ENCODE measurements at regions not wholly inside any gene's neighbourhood (a gene's known extent, or its start where the extent isn't known, plus 50 kb on each side); places are given as distances from the start of the nearest gene placed in this dataset.

DNA sequence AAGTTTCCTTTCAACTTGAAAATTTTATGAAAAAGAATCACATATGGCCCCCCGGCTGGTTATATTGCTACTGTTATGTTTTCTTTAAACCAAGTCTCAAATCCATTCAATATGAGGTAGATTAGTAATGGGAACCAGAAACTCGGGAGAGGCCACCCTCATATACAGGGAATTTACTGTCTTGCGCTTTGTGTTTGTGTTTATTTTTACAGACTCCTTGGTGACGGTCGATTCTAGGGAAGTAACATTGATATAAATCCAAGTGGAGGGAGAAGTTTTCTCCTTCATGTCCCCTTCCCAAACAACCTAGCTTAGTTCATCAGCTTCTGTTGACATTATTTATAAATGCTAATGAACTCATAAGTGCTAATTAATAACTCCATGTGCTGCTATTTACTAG lies 163.5 kb upstream of the LMO4 start:
- no peak overlapping the region for H3K27ac ChIP-seq (ENCODE audit: low read depth in 1 of 3, low read length in 2 of 3)
- FAIRE-seq = no peak
- no peaks in the 10 kb centered on the region for H3K4me1 ChIP-seq (ENCODE audit: control insufficient read depth in 3 of 3, insufficient read depth in 2 of 3, low read depth in 1 of 3, low read length in 2 of 3)
- H3K9me3 ChIP-seq (ENCODE audit: control insufficient read depth in 2 of 2, insufficient read depth in 1 of 2, low read depth in 1 of 2, low read length in 1 of 2) = no peaks in the 10 kb centered on the region
- no peak for DNase-seq
- 55 to 67% (median 64%) methylated on average over 5 of the region's 5 CpGs for WGBS, 3 donors
- no peak overlapping the region for H3K4me3 ChIP-seq (ENCODE audit: low read depth in 1 of 3, low read length in 3 of 3)
- no peaks in the 10 kb centered on the region for H3K36me3 ChIP-seq (ENCODE audit: control insufficient read depth in 3 of 3, insufficient read depth in 2 of 3, low read depth in 1 of 3, low read length in 3 of 3)
- H3K27me3 ChIP-seq (ENCODE audit: control insufficient read depth in 3 of 3, insufficient read depth in 3 of 3, low read length in 3 of 3) = no peaks in the 10 kb centered on the region

DNA sequence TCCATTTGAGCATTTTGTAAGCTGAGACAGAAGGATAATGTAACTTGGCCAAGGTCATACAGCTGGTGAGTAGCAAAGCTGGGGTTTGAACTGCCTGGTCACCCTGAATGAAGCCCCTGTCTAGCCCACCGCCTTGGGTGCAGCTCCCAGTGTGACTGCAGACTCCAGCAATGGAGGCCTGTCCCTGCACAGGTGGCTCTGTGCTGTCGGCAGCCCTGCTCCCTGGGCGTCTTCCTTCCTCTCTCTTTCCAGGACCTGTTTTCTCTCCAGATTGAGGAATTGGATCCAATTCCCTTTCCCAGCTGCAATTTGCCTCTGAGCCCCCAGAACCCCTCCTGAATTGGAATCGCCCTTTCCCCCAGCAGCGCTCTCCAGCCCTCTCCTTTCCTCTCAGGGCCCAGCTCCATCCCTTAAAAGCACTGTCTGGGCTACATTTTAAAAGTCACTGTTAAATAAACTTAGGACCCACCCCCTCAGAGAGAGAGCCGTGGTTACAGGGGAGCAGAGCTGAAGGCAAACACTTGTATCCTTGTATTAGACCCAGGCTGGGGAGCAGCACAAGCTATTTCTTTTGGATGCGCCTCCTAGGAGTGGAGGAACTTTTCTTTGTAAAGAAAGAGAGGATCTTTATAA lies 161.4 kb upstream of the LMO4 start:
- WGBS, 3 donors = 77 to 83% (median 81%) methylated on average over 7 of the region's 7 CpGs
- FAIRE-seq = no peak
- no peaks in the 10 kb centered on the region for H3K36me3 ChIP-seq (ENCODE audit: control insufficient read depth in 3 of 3, insufficient read depth in 2 of 3, low read depth in 1 of 3, low read length in 3 of 3)

DNA sequence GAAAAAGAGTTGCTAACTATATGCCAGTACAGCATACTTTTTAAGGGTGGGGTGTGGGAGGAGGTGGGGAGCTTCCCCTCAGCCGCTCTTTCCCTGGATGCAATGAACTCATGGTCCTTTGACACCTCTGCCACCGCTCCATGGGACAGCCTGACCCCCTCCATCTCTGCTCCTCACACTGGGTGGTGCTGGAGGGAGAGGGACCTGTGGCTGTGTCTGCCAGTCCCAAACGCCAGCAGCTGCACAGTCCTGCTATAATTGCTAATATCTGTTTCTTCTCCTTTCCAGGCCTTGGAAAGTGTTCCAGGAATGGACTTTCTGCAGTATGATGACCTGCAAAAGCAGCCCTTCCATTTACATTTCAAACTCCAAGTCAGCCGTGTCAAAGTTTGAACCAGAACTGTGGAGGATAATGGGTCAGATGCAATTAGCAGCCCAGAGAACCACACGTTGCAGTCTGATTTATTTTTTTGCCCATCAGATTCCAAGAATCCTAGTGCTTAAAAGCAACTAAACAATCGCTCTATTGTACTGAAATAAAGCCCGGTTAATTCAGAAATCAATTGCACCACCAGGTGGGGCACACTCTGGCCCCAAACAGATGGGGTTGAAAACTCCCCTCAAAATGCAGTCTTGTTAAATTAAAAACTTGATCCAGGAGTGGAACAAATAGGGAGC lies 160.7 kb upstream of the LMO4 start:
- Histone ChIP-seq H3K4me3 (ENCODE audit: low read depth in 1 of 3, low read length in 3 of 3) (no peak overlapping the region), H3K36me3 (ENCODE audit: control insufficient read depth in 3 of 3, insufficient read depth in 2 of 3, low read depth in 1 of 3, low read length in 3 of 3) (no peaks in the 10 kb centered on the region), H3K4me1 (ENCODE audit: control insufficient read depth in 3 of 3, insufficient read depth in 2 of 3, low read depth in 1 of 3, low read length in 2 of 3) (no peaks in the 10 kb centered on the region), H3K27me3 (ENCODE audit: control insufficient read depth in 3 of 3, insufficient read depth in 3 of 3, low read length in 3 of 3) (no peaks in the 10 kb centered on the region), H3K9me3 (ENCODE audit: control insufficient read depth in 2 of 2, insufficient read depth in 1 of 2, low read depth in 1 of 2, low read length in 1 of 2) (no peaks in the 10 kb centered on the region), H3K27ac (ENCODE audit: low read depth in 1 of 3, low read length in 2 of 3) (no peak overlapping the region)
- 50 to 64% (median 58%) methylated on average over 7 of the region's 7 CpGs for WGBS, 3 donors
- DNase-seq (no peak), FAIRE-seq (no peak)

More for the DNA sequence above, 161.4 kb upstream of the LMO4 start:
- H3K27me3 ChIP-seq (ENCODE audit: control insufficient read depth in 3 of 3, insufficient read depth in 3 of 3, low read length in 3 of 3) = no peaks in the 10 kb centered on the region
- no peak for DNase-seq
- H3K4me3 ChIP-seq (ENCODE audit: low read depth in 1 of 3, low read length in 3 of 3) = no peak overlapping the region
- H3K9me3 ChIP-seq (ENCODE audit: control insufficient read depth in 2 of 2, insufficient read depth in 1 of 2, low read depth in 1 of 2, low read length in 1 of 2) = no peaks in the 10 kb centered on the region
- no peaks in the 10 kb centered on the region for H3K4me1 ChIP-seq (ENCODE audit: control insufficient read depth in 3 of 3, insufficient read depth in 2 of 3, low read depth in 1 of 3, low read length in 2 of 3)
- no peak overlapping the region for H3K27ac ChIP-seq (ENCODE audit: low read depth in 1 of 3, low read length in 2 of 3)

DNA sequence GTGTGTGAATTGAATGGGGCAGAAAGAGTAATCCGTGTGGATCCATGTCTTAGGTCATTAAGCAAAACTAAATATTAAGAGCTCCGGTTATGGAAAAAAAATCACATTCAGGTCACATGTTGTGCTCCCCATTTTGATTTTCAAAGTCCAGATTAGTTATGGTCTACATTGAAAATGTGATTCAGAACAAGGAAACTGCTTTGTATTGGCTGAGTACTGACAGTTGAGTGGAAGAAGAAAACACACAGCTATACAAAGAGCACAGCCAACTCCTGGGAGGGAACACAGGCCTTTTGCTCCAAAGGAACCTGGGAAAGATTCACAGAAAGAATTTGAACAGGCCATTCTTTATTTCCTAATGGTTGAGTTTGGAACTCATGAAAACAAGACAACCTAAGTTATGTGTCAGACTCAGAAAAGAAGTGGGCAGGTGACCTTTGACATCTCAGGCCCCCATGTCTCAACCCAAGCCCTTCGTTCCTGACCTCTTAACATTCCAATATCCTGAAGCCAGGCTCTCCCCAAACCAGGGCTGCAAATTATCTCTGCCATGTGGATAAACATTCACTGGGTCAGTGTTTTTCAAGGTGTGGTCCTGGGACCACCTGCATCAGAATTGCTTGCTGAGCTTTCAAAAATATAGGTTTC lies 159.3 kb upstream of the LMO4 start:
- H3K9me3 ChIP-seq (ENCODE audit: control insufficient read depth in 2 of 2, insufficient read depth in 1 of 2, low read depth in 1 of 2, low read length in 1 of 2) = no peaks in the 10 kb centered on the region
- no peaks in the 10 kb centered on the region for H3K27me3 ChIP-seq (ENCODE audit: control insufficient read depth in 3 of 3, insufficient read depth in 3 of 3, low read length in 3 of 3)
- FAIRE-seq (no peak), DNase-seq (no peak)
- H3K4me1 ChIP-seq (ENCODE audit: control insufficient read depth in 3 of 3, insufficient read depth in 2 of 3, low read depth in 1 of 3, low read length in 2 of 3) = no peaks in the 10 kb centered on the region
- H3K27ac ChIP-seq (ENCODE audit: low read depth in 1 of 3, low read length in 2 of 3) = no peak overlapping the region
- 78 to 87% (median 79%) methylated on average over 3 of the region's 3 CpGs for WGBS, 3 donors
- H3K36me3 ChIP-seq (ENCODE audit: control insufficient read depth in 3 of 3, insufficient read depth in 2 of 3, low read depth in 1 of 3, low read length in 3 of 3) = no peaks in the 10 kb centered on the region
- H3K4me3 ChIP-seq (ENCODE audit: low read depth in 1 of 3, low read length in 3 of 3) = no peak overlapping the region

DNA sequence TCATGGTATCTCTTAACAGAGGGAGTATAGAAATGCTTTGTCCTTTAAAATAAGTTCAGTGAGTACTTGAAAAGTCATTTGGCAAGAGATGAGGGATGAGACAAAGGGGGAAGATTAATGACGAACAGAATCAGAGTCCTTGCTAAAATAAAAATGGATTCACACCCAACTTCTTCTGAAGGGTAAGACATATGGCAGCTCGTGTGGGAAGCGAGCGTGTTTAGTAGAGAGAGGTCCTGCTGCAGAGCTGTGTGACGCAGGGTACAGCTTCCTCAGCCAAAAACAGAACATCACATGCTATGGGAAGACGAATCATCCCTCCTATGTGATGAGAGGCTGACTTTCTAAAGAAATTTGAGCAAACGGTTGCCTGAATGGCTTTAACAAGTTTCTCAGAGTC lies 158.5 kb upstream of the LMO4 start:
- H3K27ac ChIP-seq (ENCODE audit: low read depth in 1 of 3, low read length in 2 of 3) = no peak overlapping the region
- no peak overlapping the region for H3K4me3 ChIP-seq (ENCODE audit: low read depth in 1 of 3, low read length in 3 of 3)
- no peaks in the 10 kb centered on the region for H3K4me1 ChIP-seq (ENCODE audit: control insufficient read depth in 3 of 3, insufficient read depth in 2 of 3, low read depth in 1 of 3, low read length in 2 of 3)
- H3K9me3 ChIP-seq (ENCODE audit: control insufficient read depth in 2 of 2, insufficient read depth in 1 of 2, low read depth in 1 of 2, low read length in 1 of 2) = no peaks in the 10 kb centered on the region
- H3K27me3 ChIP-seq (ENCODE audit: control insufficient read depth in 3 of 3, insufficient read depth in 3 of 3, low read length in 3 of 3) = peaks cover 0 to 5% (median 0%) of the 10 kb centered on the region in 3 donors
- FAIRE-seq (no peak), DNase-seq (no peak)
- WGBS, 3 donors = 71 to 80% (median 77%) methylated on average over 7 of the region's 7 CpGs
- no peaks in the 10 kb centered on the region for H3K36me3 ChIP-seq (ENCODE audit: control insufficient read depth in 3 of 3, insufficient read depth in 2 of 3, low read depth in 1 of 3, low read length in 3 of 3)

GRCh38 chr1:87170931-87171598 lies 157.6 kb upstream of the LMO4 start:
- Histone ChIP-seq H3K4me1 (ENCODE audit: control insufficient read depth in 3 of 3, insufficient read depth in 2 of 3, low read depth in 1 of 3, low read length in 2 of 3) (no peaks in the 10 kb centered on the region), H3K9me3 (ENCODE audit: control insufficient read depth in 2 of 2, insufficient read depth in 1 of 2, low read depth in 1 of 2, low read length in 1 of 2) (no peaks in the 10 kb centered on the region), H3K36me3 (ENCODE audit: control insufficient read depth in 3 of 3, insufficient read depth in 2 of 3, low read depth in 1 of 3, low read length in 3 of 3) (no peaks in the 10 kb centered on the region), H3K27me3 (ENCODE audit: control insufficient read depth in 3 of 3, insufficient read depth in 3 of 3, low read length in 3 of 3) (peaks cover 0 to 7% (median 0%) of the 10 kb centered on the region in 3 donors), H3K27ac (ENCODE audit: low read depth in 1 of 3, low read length in 2 of 3) (no peak overlapping the region), H3K4me3 (ENCODE audit: low read depth in 1 of 3, low read length in 3 of 3) (no peak overlapping the region)
- DNase-seq (no peak), FAIRE-seq (no peak)
- 70 to 86% (median 81%) methylated on average over 4 of the region's 4 CpGs for WGBS, 3 donors

- Histone ChIP-seq H3K27ac (ENCODE audit: low read depth in 1 of 3, low read length in 2 of 3) (no peak overlapping the region), H3K4me3 (ENCODE audit: low read depth in 1 of 3, low read length in 3 of 3) (no peak overlapping the region), H3K9me3 (ENCODE audit: control insufficient read depth in 2 of 2, insufficient read depth in 1 of 2, low read depth in 1 of 2, low read length in 1 of 2) (no peaks in the 10 kb centered on the region), H3K36me3 (ENCODE audit: control insufficient read depth in 3 of 3, insufficient read depth in 2 of 3, low read depth in 1 of 3, low read length in 3 of 3) (no peaks in the 10 kb centered on the region), H3K27me3 (ENCODE audit: control insufficient read depth in 3 of 3, insufficient read depth in 3 of 3, low read length in 3 of 3) (peaks cover 0 to 9% (median 0%) of the 10 kb centered on the region in 3 donors), H3K4me1 (ENCODE audit: control insufficient read depth in 3 of 3, insufficient read depth in 2 of 3, low read depth in 1 of 3, low read length in 2 of 3) (no peaks in the 10 kb centered on the region)
- 85 to 93% (median 88%) methylated on average over 3 of the region's 3 CpGs for WGBS, 3 donors
- no peak for FAIRE-seq
- no peak for DNase-seq
Observed at GRCh38 chr1:87173231-87173630, 155.4 kb upstream of the LMO4 start.

- H3K27ac ChIP-seq (ENCODE audit: low read depth in 1 of 3, low read length in 2 of 3) = no peak overlapping the region
- H3K4me1 ChIP-seq (ENCODE audit: control insufficient read depth in 3 of 3, insufficient read depth in 2 of 3, low read depth in 1 of 3, low read length in 2 of 3) = no peaks in the 10 kb centered on the region
- WGBS, 3 donors = 59 to 80% (median 72%) methylated on average over 2 of the region's 2 CpGs
- DNase-seq (no peak), FAIRE-seq (no peak)
- H3K9me3 ChIP-seq (ENCODE audit: control insufficient read depth in 2 of 2, insufficient read depth in 1 of 2, low read depth in 1 of 2, low read length in 1 of 2) = no peaks in the 10 kb centered on the region
- H3K27me3 ChIP-seq (ENCODE audit: control insufficient read depth in 3 of 3, insufficient read depth in 3 of 3, low read length in 3 of 3) = peaks cover 0 to 9% (median 0%) of the 10 kb centered on the region in 3 donors
- H3K36me3 ChIP-seq (ENCODE audit: control insufficient read depth in 3 of 3, insufficient read depth in 2 of 3, low read depth in 1 of 3, low read length in 3 of 3) = no peaks in the 10 kb centered on the region
- H3K4me3 ChIP-seq (ENCODE audit: low read depth in 1 of 3, low read length in 3 of 3) = no peak overlapping the region
Observed at GRCh38 chr1:87174724-87175245, 153.9 kb upstream of the LMO4 start.

All from small intestine (tissue), 7 donors.